Aorta (tissue), 5 donors: ENCODE measurements at regions not wholly inside any gene's neighbourhood (a gene's known extent, or its start where the extent isn't known, plus 50 kb on each side); places are given as distances from the start of the nearest gene placed in this dataset.
"Not testable (repeated sequence)": the region's sequence is repeated elsewhere in the genome, so short reads cannot be mapped to it uniquely, and the experiment has no call there.

Experiments
- ATAC-seq: fragments of 200-7000 bp; cut with Tn5 transposase; one replicate; pipeline ENCODE4 v1.9.1; 2022; ENCODE audit warnings: moderate library complexity; ENCODE audit not compliant: low FRiP score
- DNase-seq, 2 donors: peaks; one replicate each; pipeline ENCODE4 v3.0.0-alpha.2; 2020
- H3K27ac ChIP-seq, 2 donors: one replicate each; pipeline ENCODE4 v1.5.1; 2013; ENCODE audit warnings: low read length in 2 of 2, mild to moderate bottlenecking in 2 of 2, moderate library complexity in 2 of 2, control low read depth in 1 of 2, inconsistent platforms in 1 of 2, low read depth in 1 of 2
- H3K27me3 ChIP-seq, 2 donors: one replicate each; pipeline ENCODE4 v1.6.1; 2013; ENCODE audit warnings: control low read depth in 1 of 2, low read length in 1 of 2, mild to moderate bottlenecking in 1 of 2, moderate library complexity in 1 of 2; ENCODE audit not compliant: insufficient read depth in 2 of 2, control insufficient read depth in 1 of 2
- H3K36me3 ChIP-seq, 2 donors: one replicate each; pipeline ENCODE4 v1.6.1; 2013; ENCODE audit warnings: control low read depth in 1 of 2, low read length in 1 of 2, mild to moderate bottlenecking in 1 of 2; ENCODE audit not compliant: insufficient read depth in 2 of 2, control insufficient read depth in 1 of 2
- H3K4me1 ChIP-seq, 2 donors: one replicate each; pipeline ENCODE4 v1.6.1; 2013; ENCODE audit warnings: low read length in 2 of 2, control low read depth in 1 of 2, mild to moderate bottlenecking in 1 of 2, moderate library complexity in 1 of 2; ENCODE audit not compliant: insufficient read depth in 2 of 2, control insufficient read depth in 1 of 2
- H3K4me3 ChIP-seq, 2 donors: one replicate each; pipeline ENCODE4 v1.5.1; 2013; ENCODE audit warnings: low read length in 2 of 2, control low read depth in 1 of 2, mild to moderate bottlenecking in 1 of 2
- H3K9me3 ChIP-seq: one replicate; pipeline ENCODE4 v1.6.1; 2013; ENCODE audit warnings: mild to moderate bottlenecking, low read length; ENCODE audit not compliant: control insufficient read depth
- WGBS, 2 donors: extraction: QIAGEN DNeasy Blood & Tissue Kit; methylation state at CpG; one replicate each; pipeline ENCODE4 v1.1.7; 2013; 5-methylcytosine and 5-hydroxymethylcytosine counted together
- intact Hi-C, 2 donors: fragments of 100-400 bp; cut with DNase I; formaldehyde crosslinking; loops; one replicate each; pipeline versions ENCODE4 v1.14.2 to v1.15.0; 2022
- donor health status: healthy with polysubstance abuse.
- donor health status: Bipolar disorder and iron deficiency.
- donor health status: DM: no; HTN: no; CAD: no.
- donor health status: DM: no; HTN: no; CAD: no.
- donor health status: DM: yes; HTN: yes; CAD: no.

GRCh38 chr9:71602652-71603051 is 165.7 kb downstream of the CEMIP2 start:
- no peak for ATAC-seq
- intact Hi-C loops = loop anchor here in 1 of 2 donors (10.0 kb wide), 1 partner anchor 162 kb away; the partner anchor contains the start of gene CEMIP2

DNA sequence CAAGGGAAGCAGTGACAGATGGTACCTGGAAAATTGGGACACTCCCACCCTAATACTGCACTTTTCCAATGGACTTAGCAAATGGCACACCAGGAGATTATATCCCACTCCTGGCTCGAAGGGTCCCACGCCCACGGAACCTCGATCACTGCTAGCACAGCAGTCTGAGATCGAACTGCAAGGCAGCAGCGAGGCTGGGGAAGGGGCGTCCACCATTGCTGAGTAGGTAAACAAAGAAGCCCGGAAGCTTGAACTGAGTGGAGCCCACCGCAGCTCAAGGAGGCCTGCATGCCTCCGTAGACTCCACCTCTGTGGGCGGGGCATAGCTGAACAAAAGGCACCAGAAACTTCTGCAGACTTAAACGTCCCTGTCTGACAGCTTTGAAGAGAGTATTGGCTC is 172.6 kb downstream of the CEMIP2 start:
- H3K27ac ChIP-seq, H3K27me3 ChIP-seq, H3K4me3 ChIP-seq, DNase-seq, H3K4me1 ChIP-seq, H3K9me3 ChIP-seq, H3K36me3 ChIP-seq, intact Hi-C loops, ATAC-seq: not testable (repeated sequence)
- 78 to 79% methylated on average over 12 of the region's 12 CpGs for whole genome bisulfite sequencing, 2 donors

More at GRCh38 chr9:71602652-71603051, 165.7 kb downstream of the CEMIP2 start:
- Histone ChIP-seq H3K4me1 (no peaks in the 10 kb centered on the region), H3K36me3 (no peaks in the 10 kb centered on the region), H3K27me3 (no peaks in the 10 kb centered on the region), H3K4me3 (no peak overlapping the region), H3K27ac (no peak overlapping the region), H3K9me3 (no peaks in the 10 kb centered on the region)
- no peak for DNase-seq

DNA sequence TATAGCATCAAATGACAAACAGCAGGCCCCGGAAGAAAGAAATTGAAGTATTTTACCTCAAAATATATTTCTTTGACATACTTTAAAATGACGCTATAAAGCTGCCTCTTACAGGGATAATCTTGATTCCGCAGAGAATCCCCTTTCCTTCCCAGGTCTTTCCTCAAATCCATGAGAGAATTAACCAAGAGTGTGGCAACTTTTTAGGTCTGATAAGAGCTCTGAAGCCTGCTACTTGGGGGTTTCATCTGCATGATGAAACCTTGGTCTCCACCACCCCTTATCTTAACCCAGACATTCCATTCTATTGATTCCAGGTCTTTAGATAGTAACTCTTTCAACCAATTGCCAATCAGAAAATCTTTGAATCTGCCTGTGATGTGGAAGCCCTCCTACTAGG is 173.8 kb downstream of the CEMIP2 start:
- H3K4me1 ChIP-seq = no peaks in the 10 kb centered on the region
- no peaks in the 10 kb centered on the region for H3K36me3 ChIP-seq
- H3K4me3 ChIP-seq = no peak overlapping the region
- 81 to 85% methylated on average over 3 of the region's 3 CpGs for WGBS, 2 donors
- ATAC-seq (no peak), DNase-seq (no peak)
- no peak overlapping the region for H3K27ac ChIP-seq
- no peaks in the 10 kb centered on the region for H3K9me3 ChIP-seq
- H3K27me3 ChIP-seq = no peaks in the 10 kb centered on the region
- intact Hi-C loops = no loop called here

- Histone ChIP-seq H3K4me1 (no peaks in the 10 kb centered on the region), H3K36me3 (no peaks in the 10 kb centered on the region), H3K4me3 (no peak overlapping the region), H3K27me3 (no peaks in the 10 kb centered on the region), H3K27ac (no peak overlapping the region), H3K9me3 (no peaks in the 10 kb centered on the region)
- 93% methylated on average over 2 of the region's 2 CpGs for WGBS, 2 donors
- ATAC-seq = no peak
- intact Hi-C loops = no loop called here
- DNase-seq = no peak
Measured at GRCh38 chr9:71592400-71592799, 175.9 kb downstream of the CEMIP2 start.

DNA sequence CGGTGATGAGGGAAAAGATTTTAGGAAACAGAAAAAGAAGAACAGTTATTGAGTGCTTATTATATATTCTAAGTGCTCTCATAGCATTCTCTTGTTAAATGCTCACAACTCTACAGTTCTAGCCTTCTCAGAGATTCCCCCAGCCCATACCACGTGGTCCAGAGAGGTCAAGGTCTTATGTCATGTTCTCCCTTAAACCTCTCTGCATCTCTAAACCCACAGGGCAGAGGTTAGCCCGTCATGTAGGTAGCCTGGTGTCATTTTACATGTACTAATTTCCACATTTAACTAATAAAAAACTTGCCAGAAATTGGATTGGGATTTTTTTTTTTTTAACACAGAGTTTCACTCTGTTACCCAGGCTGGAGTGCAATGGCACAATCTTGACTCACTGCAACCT is 178.0 kb downstream of the CEMIP2 start:
- intact Hi-C loops = no loop called here
- ATAC-seq = no peak

DNA sequence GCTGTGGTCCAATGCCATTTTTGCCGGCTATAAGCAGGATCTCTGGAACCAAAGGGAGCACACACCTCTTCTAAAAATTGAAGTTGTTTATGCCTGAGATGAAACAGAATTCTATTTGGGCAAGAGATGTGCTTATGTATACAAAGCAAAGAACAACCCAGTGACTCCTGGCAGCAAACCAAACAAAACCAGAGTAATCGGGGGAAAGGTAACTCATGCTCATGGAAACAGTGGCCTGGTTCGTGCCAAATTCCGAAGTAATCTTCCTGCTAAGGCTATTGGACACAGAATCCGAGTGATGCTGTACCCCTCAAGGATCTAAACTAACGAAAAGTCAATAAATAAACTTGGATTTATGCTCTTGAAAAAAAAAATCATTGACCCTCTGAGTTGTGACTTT is 178.7 kb downstream of the CEMIP2 start:
- no peak for DNase-seq

More for the DNA sequence above, 178.0 kb downstream of the CEMIP2 start:
- no peak for DNase-seq
- no peak overlapping the region for H3K27ac ChIP-seq
- no peak overlapping the region for H3K4me3 ChIP-seq
- no peaks in the 10 kb centered on the region for H3K9me3 ChIP-seq
- H3K4me1 ChIP-seq = no peaks in the 10 kb centered on the region
- H3K36me3 ChIP-seq = no peaks in the 10 kb centered on the region
- H3K27me3 ChIP-seq = no peaks in the 10 kb centered on the region
- 66 to 76% methylated on average over 3 of the region's 3 CpGs for WGBS, 2 donors

GRCh38 chr9:71587576-71588362 is 180.5 kb downstream of the CEMIP2 start:
- H3K27ac ChIP-seq = no peak overlapping the region
- H3K4me3 ChIP-seq = no peak overlapping the region
- intact Hi-C loops = no loop called here
- H3K4me1 ChIP-seq = no peaks in the 10 kb centered on the region
- DNase-seq (no peak), ATAC-seq (no peak)
- no peaks in the 10 kb centered on the region for H3K27me3 ChIP-seq
- H3K36me3 ChIP-seq = no peaks in the 10 kb centered on the region
- H3K9me3 ChIP-seq = no peaks in the 10 kb centered on the region
- WGBS, 2 donors = 82 to 85% methylated on average over 5 of the region's 5 CpGs

More for the DNA sequence above, 178.7 kb downstream of the CEMIP2 start:
- Histone ChIP-seq H3K9me3 (no peaks in the 10 kb centered on the region), H3K4me3 (no peak overlapping the region), H3K4me1 (no peaks in the 10 kb centered on the region), H3K27me3 (no peaks in the 10 kb centered on the region), H3K36me3 (no peaks in the 10 kb centered on the region), H3K27ac (no peak overlapping the region)
- 72 to 73% methylated on average over 6 of the region's 6 CpGs for WGBS, 2 donors
- intact Hi-C loops = no loop called here
- ATAC-seq = no peak

DNA sequence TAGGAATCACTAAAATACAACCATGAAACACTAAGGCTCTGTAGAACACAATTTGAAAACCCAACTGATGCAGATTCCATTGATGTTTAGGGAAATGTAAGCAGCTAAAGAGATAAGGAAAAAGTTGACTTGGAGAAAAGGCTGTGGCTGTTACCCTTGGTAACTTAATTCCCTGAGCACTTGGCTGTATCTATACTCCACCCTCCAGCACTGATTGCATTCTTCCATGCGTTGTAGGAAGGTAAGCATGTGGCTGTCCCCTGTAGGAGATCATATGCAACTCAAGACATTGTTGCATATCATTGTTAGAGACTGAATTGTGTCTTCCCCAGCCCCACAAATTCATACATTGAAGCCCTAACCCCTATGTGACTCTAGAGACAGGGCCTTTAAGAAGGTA is 184.5 kb downstream of the CEMIP2 start:
- 38 to 52% methylated on average over 1 of the region's 1 CpG for WGBS, 2 donors

GRCh38 chr9:71582347-71582746 is 186.0 kb downstream of the CEMIP2 start:
- intact Hi-C loops = no loop called here
- DNase-seq (no peak), ATAC-seq (no peak)
- Histone ChIP-seq H3K4me3 (no peak overlapping the region), H3K27me3 (no peaks in the 10 kb centered on the region), H3K9me3 (no peaks in the 10 kb centered on the region), H3K4me1 (no peaks in the 10 kb centered on the region), H3K36me3 (no peaks in the 10 kb centered on the region), H3K27ac (no peak overlapping the region)
- WGBS, 2 donors = 49 to 53% methylated on average over 2 of the region's 2 CpGs

More for the DNA sequence above, 184.5 kb downstream of the CEMIP2 start:
- intact Hi-C loops = no loop called here
- Histone ChIP-seq H3K27ac (no peak overlapping the region), H3K36me3 (no peaks in the 10 kb centered on the region), H3K4me1 (no peaks in the 10 kb centered on the region), H3K27me3 (no peaks in the 10 kb centered on the region), H3K9me3 (no peaks in the 10 kb centered on the region), H3K4me3 (no peak overlapping the region)
- no peak for DNase-seq
- ATAC-seq = no peak
